Stimulated activated CD8-positive, alpha-beta memory T cell treated with anti-CD3 and anti-CD28 coated beads, Interleukin-12 subunit alpha, Interleukin-12 subunit beta, amount 100 ng/mL, for 1 hour (primary cell): ENCODE measurements at regions not wholly inside any gene's neighbourhood (a gene's known extent, or its start where the extent isn't known, plus 50 kb on each side); places are given as distances from the start of the nearest gene placed in this dataset.
"Not testable (repeated sequence)": the region's sequence is repeated elsewhere in the genome, so short reads cannot be mapped to it uniquely, and the experiment has no call there.

Source experiments
- DNase-seq: peaks from one replicate; pipeline ENCODE4 v3.0.0-alpha.2; 2020; ENCODE audit warnings: low read depth

- not testable (repeated sequence) for DNase-seq
These were observed 389.2 kb downstream of the SRGAP2C start for GRCh38 chr1:121573881-121574504.

DNA sequence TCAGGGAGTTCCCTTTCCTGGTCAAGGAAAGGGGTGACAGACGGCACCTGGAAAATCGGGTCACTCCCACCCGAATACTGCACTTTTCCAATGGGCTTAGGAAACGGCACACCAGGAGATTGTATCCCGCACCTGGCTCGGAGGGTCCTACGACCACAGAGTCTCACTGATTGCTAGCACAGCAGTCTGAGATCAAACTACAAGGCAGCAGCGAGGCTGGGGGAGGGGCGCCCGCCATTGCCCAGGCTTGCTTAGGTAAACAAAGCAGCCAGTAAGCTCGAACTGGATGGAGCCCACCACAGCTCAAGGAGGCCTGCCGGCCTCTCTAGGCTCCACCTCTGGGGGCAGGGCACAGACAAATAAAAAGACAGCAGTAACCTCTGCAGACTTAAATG is 389.7 kb downstream of the SRGAP2C start:
- DNase-seq = not testable (repeated sequence)

DNA sequence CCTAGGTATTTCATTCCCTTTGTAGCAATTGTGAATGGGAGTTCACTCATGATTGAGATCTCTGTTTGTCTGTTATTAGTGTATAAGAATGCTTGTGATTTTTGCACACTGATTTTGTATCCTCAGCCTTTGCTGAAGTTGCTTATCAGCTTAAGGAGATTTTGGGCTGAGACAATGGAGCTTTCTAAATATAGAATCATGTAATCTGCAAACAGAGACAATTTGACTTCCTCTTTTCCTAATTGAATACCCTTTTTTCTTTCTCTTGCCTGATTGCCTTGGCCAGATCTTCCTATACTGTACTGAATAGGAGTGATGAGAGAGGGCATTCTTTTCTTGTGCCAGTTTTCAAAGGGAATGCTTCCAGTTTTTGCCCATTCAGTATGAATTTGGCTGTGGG is 398.1 kb downstream of the SRGAP2C start:
- not testable (repeated sequence) for DNase-seq

DNA sequence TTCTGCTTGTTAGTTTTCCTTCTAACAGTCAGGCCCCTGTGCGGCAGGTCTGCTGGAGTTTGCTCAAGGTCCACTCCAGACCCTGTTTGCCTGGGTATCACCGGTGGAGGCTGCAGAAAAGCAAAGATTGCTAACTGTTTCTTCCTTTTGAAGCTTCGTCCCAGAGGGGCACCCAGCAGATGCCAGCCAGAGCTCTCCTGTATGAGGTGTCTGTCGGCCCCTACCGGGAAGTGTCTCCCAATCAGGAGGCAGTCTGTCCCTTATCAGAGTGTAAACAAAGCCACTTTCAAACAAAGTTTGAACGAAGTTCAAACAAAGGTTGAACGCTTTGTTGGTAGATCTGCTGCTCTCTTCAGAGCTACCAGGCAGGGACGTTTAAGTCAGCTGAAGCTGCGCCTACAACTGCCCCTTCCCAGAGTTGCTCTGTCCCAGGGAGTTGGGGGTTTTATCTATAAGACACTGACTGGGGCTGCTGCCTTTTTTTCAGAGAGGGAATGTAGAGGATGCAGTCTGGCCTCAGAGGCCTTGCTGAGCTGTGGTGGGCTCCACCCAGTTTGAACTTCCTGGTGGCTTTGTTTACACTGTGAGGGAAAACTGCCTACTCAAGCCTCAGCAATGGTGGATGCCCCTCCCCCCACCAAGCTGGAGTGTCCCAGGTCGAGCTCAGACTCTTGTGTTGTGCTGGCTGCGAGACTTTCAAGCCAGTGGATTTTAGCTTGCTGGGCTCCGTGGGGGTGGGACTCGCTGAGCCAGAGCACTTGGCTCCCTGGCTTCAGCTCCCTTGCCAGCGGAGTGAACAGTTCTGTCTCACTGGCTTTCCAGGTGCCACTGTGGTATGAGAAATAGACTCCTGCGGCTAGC is 401.8 kb downstream of the SRGAP2C start:
- DNase-seq = no peak

DNA sequence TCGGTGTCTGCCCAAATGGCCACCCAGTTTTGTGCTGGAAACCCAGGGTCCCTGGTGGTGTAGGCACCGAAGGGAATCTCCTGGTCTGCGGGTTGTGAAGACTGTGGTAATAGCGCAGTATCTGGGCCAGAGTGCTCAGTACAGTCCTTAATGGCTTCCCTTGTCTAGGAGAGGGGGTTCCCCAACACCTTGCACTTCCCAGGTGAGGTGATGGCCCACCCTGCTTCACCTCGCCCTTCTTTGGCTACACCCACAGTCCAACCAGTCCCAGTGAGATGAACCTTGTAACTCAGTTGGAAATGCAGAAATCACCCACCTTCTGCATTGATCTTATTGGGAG is 402.4 kb downstream of the SRGAP2C start:
- no peak for DNase-seq

GRCh38 chr1:121587777-121588176 is 403.0 kb downstream of the SRGAP2C start:
- no peak for DNase-seq

GRCh38 chr1:121594096-121594495 is 409.3 kb downstream of the SRGAP2C start:
- DNase-seq = no peak

- DNase-seq = no peak
These were observed 410.3 kb downstream of the SRGAP2C start for GRCh38 chr1:121595089-121595488.

DNA sequence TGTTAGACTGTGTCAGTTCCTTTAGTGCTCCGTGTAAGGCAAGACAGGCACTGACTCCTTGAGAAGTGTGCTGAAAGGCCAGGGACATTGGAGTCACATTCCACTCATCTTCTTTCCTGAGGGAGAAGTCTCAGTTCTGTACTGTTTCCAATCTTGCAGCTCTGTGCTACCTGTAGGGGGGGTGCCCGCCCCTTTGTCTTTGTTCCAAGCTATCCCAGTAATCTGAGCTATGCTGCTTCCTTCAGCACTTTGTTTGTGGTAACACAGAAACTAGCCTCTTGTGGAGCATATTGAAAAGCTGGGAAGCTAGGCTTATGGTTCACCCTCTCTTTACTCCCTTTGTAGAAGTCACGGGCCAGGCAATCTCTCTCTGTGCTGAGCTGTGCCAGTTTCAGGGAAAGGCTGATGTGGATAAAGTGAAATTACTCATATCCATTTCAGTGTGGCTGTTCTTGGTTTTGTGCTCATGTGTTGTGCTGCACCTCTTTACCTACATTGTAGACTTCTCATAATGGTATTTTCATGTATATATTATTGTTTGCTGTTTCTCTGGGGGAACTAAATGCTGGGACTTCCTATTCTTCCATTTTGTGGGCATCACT is 420.2 kb downstream of the SRGAP2C start:
- not testable (repeated sequence) for DNase-seq

GRCh38 chr1:121607499-121607898 is 422.7 kb downstream of the SRGAP2C start:
- not testable (repeated sequence) for DNase-seq
